Heart left ventricle (tissue), 16 donors: ENCODE measurements at regions not wholly inside any gene's neighbourhood (a gene's known extent, or its start where the extent isn't known, plus 50 kb on each side); places are given as distances from the start of the nearest gene placed in this dataset.

Source experiments
- ATAC-seq, 4 donors: fragments of 200-7000 bp; cut with Tn5 transposase; one replicate each; pipeline ENCODE4 v1.9.1; 2020 to 2022; ENCODE audit warnings: moderate library complexity in 4 of 4, mild to moderate bottlenecking in 3 of 4, moderate number of reproducible peaks in 1 of 4
- DNase-seq, 5 donors: peaks; one replicate each; pipeline ENCODE4 v3.0.0-alpha.2; 2020
- H3K27ac ChIP-seq, 12 donors: fragments of 200-600 bp; sonication (generic) in 4 of 12; one replicate each; pipeline versions ENCODE4 v1.5.0 to v1.8.0; 2016 to 2022; ENCODE audit warnings: mild to moderate bottlenecking in 2 of 12
- H3K27me3 ChIP-seq, 9 donors: fragments of 200-600 bp; sonication (generic) in 2 of 9; one replicate each; pipeline versions ENCODE4 v1.5.1 to v1.8.0; 2016 to 2022; ENCODE audit warnings: mild to moderate bottlenecking in 3 of 9
- H3K36me3 ChIP-seq, 9 donors: fragments of 200-600 bp; sonication (generic) in 2 of 9; one replicate each; pipeline versions ENCODE4 v1.5.0 to v1.8.0; 2018 to 2022; ENCODE audit warnings: mild to moderate bottlenecking in 2 of 9
- H3K4me1 ChIP-seq, 12 donors: fragments of 200-600 bp; sonication (generic) in 4 of 12; one replicate each; pipeline versions ENCODE4 v1.5.0 to v1.8.0; 2016 to 2022; ENCODE audit warnings: mild to moderate bottlenecking in 3 of 12
- H3K4me3 ChIP-seq, 12 donors: fragments of 200-600 bp; sonication (generic) in 4 of 12; one replicate each; pipeline versions ENCODE4 v1.5.0 to v1.8.0; 2017 to 2022; ENCODE audit warnings: mild to moderate bottlenecking in 9 of 12, moderate library complexity in 4 of 12
- H3K9me3 ChIP-seq, 12 donors: fragments of 200-600 bp; sonication (generic) in 4 of 12; one replicate each; pipeline versions ENCODE4 v1.5.0 to v1.8.0; 2016 to 2022; ENCODE audit warnings: mild to moderate bottlenecking in 1 of 12
- POLR2A ChIP-seq, 2 donors: fragments of 450-650 bp; IDR thresholded peaks; one replicate each; pipeline ENCODE4 v1.6.1; 2017; ENCODE audit warnings: antibody characterized with exemption in 2 of 2, mild to moderate bottlenecking in 2 of 2, moderate library complexity in 2 of 2
- WGBS, 4 donors: extraction: QIAGEN DNeasy Blood & Tissue Kit in 2 of 4; methylation state at CpG; one replicate each; pipeline versions ENCODE4 v1.1.5 to v1.1.7; 2013 to 2018; 5-methylcytosine and 5-hydroxymethylcytosine counted together
- intact Hi-C, 10 donors: fragments of 100-400 bp; cut with DNase I; formaldehyde crosslinking; loops; one replicate each; pipeline versions ENCODE4 v1.11.1 to v1.14.2; 2022
- TF ChIP-seq, protein P1 (sequence below), 12 donors: fragments of 200-600 bp; sonication (generic) in 4 of 12; IDR thresholded peaks; one replicate each; pipeline versions ENCODE4 v1.5.0 to v1.8.0; 2018 to 2022; ENCODE audit warnings: antibody characterized with exemption in 12 of 12, mild to moderate bottlenecking in 5 of 12
- donor health status: ischemic (EF 13 %, LVEDD 7.1; RV severe dilation, severe dysfunction).
- donor health status: healthy with polysubstance abuse.
- donor health status: DM: no; HTN: yes; CAD: no.
- donor health status: DM: no; HTN: no; CAD: no.
- donor health status: ischemic (EF 25% LVEDD 6.9; RV normal size, moderate dysfunction).
- donor health status: ischemic (EF 25% LVEDD 5.7; RV mildly dilated, moderate dysfunction).
- donor health status: healthy.
- donor health status: DM: yes; HTN: yes; CAD: no.
- donor health status: ischemic (EF 35%, LVEDD 5.7; RV mildly dilated, moderate dysfunction).
- donor health status: nonischemic (EF 11% LVEDD 7.7; RV severe dilation, severe dysfunction).
- donor health status: DM: yes; HTN: yes; CAD: no.
- donor health status: PGD.
- donor health status: ischemic (EF 29% LVEDD 5.4; RV normal size, mild dysfunction).
- donor health status: nonischemic (EF 23%, LVEDD 6.1; RV moderate dilation, normal function).

GRCh38 chr12:123078531-123079155 lies 72.2 kb downstream of the PITPNM2 start:
- Histone ChIP-seq H3K27ac (no peak overlapping the region), H3K27me3 (no peaks in the 10 kb centered on the region), H3K4me3 (no peak overlapping the region), H3K36me3 (no peaks in the 10 kb centered on the region), H3K9me3 (no peaks in the 10 kb centered on the region), H3K4me1 (peaks cover 14 to 82% (median 60%) of the 10 kb centered on the region in 12 donors)
- WGBS, 4 donors: 82 to 88% (median 88%) methylated on average over 7 to 13 of the region's 13 CpGs
- ATAC-seq: no peak
- DNase-seq: no peak
- TF ChIP-seq, protein P1, sequence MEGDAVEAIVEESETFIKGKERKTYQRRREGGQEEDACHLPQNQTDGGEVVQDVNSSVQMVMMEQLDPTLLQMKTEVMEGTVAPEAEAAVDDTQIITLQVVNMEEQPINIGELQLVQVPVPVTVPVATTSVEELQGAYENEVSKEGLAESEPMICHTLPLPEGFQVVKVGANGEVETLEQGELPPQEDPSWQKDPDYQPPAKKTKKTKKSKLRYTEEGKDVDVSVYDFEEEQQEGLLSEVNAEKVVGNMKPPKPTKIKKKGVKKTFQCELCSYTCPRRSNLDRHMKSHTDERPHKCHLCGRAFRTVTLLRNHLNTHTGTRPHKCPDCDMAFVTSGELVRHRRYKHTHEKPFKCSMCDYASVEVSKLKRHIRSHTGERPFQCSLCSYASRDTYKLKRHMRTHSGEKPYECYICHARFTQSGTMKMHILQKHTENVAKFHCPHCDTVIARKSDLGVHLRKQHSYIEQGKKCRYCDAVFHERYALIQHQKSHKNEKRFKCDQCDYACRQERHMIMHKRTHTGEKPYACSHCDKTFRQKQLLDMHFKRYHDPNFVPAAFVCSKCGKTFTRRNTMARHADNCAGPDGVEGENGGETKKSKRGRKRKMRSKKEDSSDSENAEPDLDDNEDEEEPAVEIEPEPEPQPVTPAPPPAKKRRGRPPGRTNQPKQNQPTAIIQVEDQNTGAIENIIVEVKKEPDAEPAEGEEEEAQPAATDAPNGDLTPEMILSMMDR (IDR thresholded peaks at IDR 0.05): no peak
- intact Hi-C loops: loop anchor here in 1 of 10 donors (5.0 kb wide), 1 partner anchor 36 kb away; no protein-coding TSS in a partner anchor

GRCh38 chr12:123078120-123078465 lies 72.8 kb downstream of the PITPNM2 start:
- intact Hi-C loops: loop anchor here in 1 of 10 donors (5.0 kb wide), 1 partner anchor 36 kb away; no protein-coding TSS in a partner anchor
- H3K4me1 ChIP-seq: peaks cover 14 to 82% (median 59%) of the 10 kb centered on the region in 12 donors
- TF ChIP-seq POLR2A (IDR thresholded peaks at IDR 0.05): no peak
- TF ChIP-seq, protein P1 (IDR thresholded peaks at IDR 0.05): no peak
- peak overlapping the region in 1 of 12 donors; percentile 85 for H3K27ac ChIP-seq
- H3K27me3 ChIP-seq: no peaks in the 10 kb centered on the region
- 87 to 95% (median 88%) methylated on average over 8 to 12 of the region's 12 CpGs for WGBS, 4 donors
- ATAC-seq (no peak), DNase-seq (no peak)
- no peaks in the 10 kb centered on the region for H3K36me3 ChIP-seq
- no peaks in the 10 kb centered on the region for H3K9me3 ChIP-seq
- H3K4me3 ChIP-seq: no peak overlapping the region

DNA sequence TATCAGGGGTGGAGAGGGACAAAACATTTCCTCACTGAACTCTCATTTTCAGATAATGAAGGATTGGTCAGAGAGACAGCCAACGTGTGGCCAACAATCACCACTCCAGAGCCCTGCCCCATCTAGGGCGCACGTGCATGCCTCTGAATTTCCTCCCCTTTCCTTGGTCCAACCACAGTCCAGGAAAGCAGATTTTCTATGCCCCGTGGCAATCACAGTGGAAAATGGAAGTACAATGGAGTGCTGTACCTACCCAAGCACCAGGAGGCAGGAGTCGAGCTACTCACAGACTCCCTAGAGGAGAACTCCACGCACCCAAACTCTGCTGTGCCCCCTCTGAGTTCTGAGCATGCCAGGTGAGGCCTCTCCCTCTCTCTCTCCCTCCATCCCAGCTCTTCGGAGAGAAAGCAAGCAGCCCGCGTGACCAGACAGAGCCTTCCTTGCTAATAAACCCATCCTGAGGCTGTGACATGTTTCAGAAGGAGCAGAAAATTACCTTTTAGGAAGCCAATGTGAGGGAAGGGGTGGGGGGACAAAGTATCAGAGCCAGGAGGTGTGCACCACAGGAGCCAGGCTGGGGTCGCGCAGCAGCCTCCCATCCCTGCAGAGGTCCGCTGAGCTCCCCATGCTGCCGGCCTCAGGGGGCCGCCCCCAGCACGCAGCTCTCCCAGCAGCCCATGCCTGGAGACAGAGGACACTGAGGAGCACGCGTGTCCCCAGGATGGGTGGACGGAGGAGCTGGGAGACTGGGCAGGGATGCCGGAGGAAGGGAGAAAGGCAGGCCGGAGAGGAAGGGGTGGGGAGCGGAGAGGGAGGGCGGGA lies 73.4 kb downstream of the PITPNM2 start:
- intact Hi-C loops: loop anchor here in 1 of 10 donors (5.0 kb wide), 1 partner anchor 35 kb away; no protein-coding TSS in a partner anchor
- 63 to 76% (median 68%) methylated on average over 22 of the region's 22 CpGs for WGBS, 4 donors
- no peak overlapping the region for H3K4me3 ChIP-seq
- no peaks in the 10 kb centered on the region for H3K27me3 ChIP-seq
- DNase-seq (peak in 1 of 5 donors; percentile 10), ATAC-seq (peak in 3 of 4 donors; percentile 3 to 28 (median 28))
- TF ChIP-seq, protein P1 (IDR thresholded peaks at IDR 0.05): no peak
- no peak for TF ChIP-seq POLR2A (IDR thresholded peaks at IDR 0.05)
- no peaks in the 10 kb centered on the region for H3K9me3 ChIP-seq
- no peaks in the 10 kb centered on the region for H3K36me3 ChIP-seq
- H3K4me1 ChIP-seq: peaks cover 14 to 84% (median 59%) of the 10 kb centered on the region in 12 donors
- peak overlapping the region in 8 of 12 donors; percentile 13 to 85 (median 72) for H3K27ac ChIP-seq
